CD14-positive monocyte (primary cell): ENCODE measurements at regions not wholly inside any gene's neighbourhood (a gene's known extent, or its start where the extent isn't known, plus 50 kb on each side); places are given as distances from the start of the nearest gene placed in this dataset.
A peak's percentile ranks its signal among the peaks of the same experiment; 100 is the strongest.

Experiments
- DNase-seq, 3 donors: peaks; one replicate each; pipeline ENCODE4 v3.0.0-alpha.2; 2011 to 2022
- H2AFZ ChIP-seq: 2 replicates; pipeline ENCODE4 v1.6.0; 2012; ENCODE audit warnings: mild to moderate bottlenecking, low read depth, low read length, inconsistent platforms; ENCODE audit not compliant: insufficient read depth, poor library complexity, severe bottlenecking
- H3K27ac ChIP-seq, 2 donors: 1 replicate in 1 of 2; 2 replicates in 1 of 2; pipeline ENCODE4 v1.5.1; 2012 to 2013; ENCODE audit warnings: low read length in 2 of 2, control low read depth in 1 of 2, inconsistent platforms in 1 of 2, low read depth in 1 of 2, mild to moderate bottlenecking in 1 of 2
- H3K27me3 ChIP-seq, 2 donors: one replicate each; pipeline versions ENCODE4 v1.6.0 to v1.6.1; 2011 to 2013; ENCODE audit warnings: low read length in 2 of 2; ENCODE audit not compliant: control insufficient read depth in 2 of 2, insufficient read depth in 2 of 2
- H3K36me3 ChIP-seq, 2 donors: replicated peaks in 1 of 2; 1 replicate in 1 of 2; 2 replicates in 1 of 2; pipeline versions ENCODE4 v1.5.1 to v1.6.1; 2012 to 2013; ENCODE audit warnings: low read length in 2 of 2, control low read depth in 1 of 2, inconsistent platforms in 1 of 2, mild to moderate bottlenecking in 1 of 2; ENCODE audit not compliant: insufficient read depth in 2 of 2, control insufficient read depth in 1 of 2
- H3K4me1 ChIP-seq, 2 donors: 1 replicate in 1 of 2; 2 replicates in 1 of 2; pipeline versions ENCODE4 v1.5.1 to v1.6.1; 2012 to 2013; ENCODE audit warnings: low read length in 2 of 2, control low read depth in 1 of 2, inconsistent platforms in 1 of 2, mild to moderate bottlenecking in 1 of 2, moderate library complexity in 1 of 2; ENCODE audit not compliant: insufficient read depth in 2 of 2, control insufficient read depth in 1 of 2
- H3K4me2 ChIP-seq: replicated peaks from 2 replicates; pipeline ENCODE3; 2012; ENCODE audit warnings: low read length, moderate library complexity, mild to moderate bottlenecking; ENCODE audit not compliant: poor library complexity, severe bottlenecking; ENCODE audit errors: extremely low read depth
- H3K4me3 ChIP-seq, 3 experiments: fragments of 200-600 bp in 1 of 3; sonication (generic) in 1 of 3; replicated peaks in 1 of 3; 1 replicate in 2 of 3; 2 replicates in 1 of 3; pipeline ENCODE4 v1.5.1; 2011 to 2013; ENCODE audit warnings: low read length in 3 of 3, mild to moderate bottlenecking in 3 of 3, control low read depth in 2 of 3, low read depth in 2 of 3, inconsistent platforms in 1 of 3, moderate library complexity in 1 of 3
- H3K79me2 ChIP-seq: 2 replicates; pipeline ENCODE4 v1.6.0; 2012; ENCODE audit warnings: mild to moderate bottlenecking, control low read depth, inconsistent platforms, low read length, moderate library complexity; ENCODE audit not compliant: insufficient read depth
- H3K9ac ChIP-seq: 2 replicates; pipeline ENCODE4 v1.6.0; 2017; ENCODE audit warnings: low read length, mild to moderate bottlenecking; ENCODE audit not compliant: insufficient read depth, poor library complexity, severe bottlenecking
- H3K9me3 ChIP-seq, 2 donors: replicated peaks in 1 of 2; 1 replicate in 1 of 2; 2 replicates in 1 of 2; pipeline versions ENCODE4 v1.5.1 to v1.6.1; 2012 to 2013; ENCODE audit warnings: low read length in 2 of 2, control low read depth in 1 of 2; ENCODE audit not compliant: control insufficient read depth in 1 of 2, insufficient read depth in 1 of 2
- H4K20me1 ChIP-seq: 2 replicates; pipeline ENCODE4 v1.6.0; 2012; ENCODE audit warnings: mild to moderate bottlenecking, low read length, control low read depth, moderate library complexity; ENCODE audit not compliant: insufficient read depth
- H3K27ac Mint-ChIP-seq, 7 donors: one replicate each; pipeline ENCODE4 v1.8.0; 2020; ENCODE audit warnings: mild to moderate bottlenecking in 7 of 7, mixed read lengths in 7 of 7, moderate library complexity in 6 of 7, inconsistent platforms in 2 of 7
- H3K27me3 Mint-ChIP-seq, 3 donors: one replicate each; pipeline ENCODE4 v1.8.0; 2021 to 2022; ENCODE audit warnings: low read depth in 3 of 3, mild to moderate bottlenecking in 3 of 3, mixed read lengths in 3 of 3, moderate library complexity in 3 of 3, inconsistent platforms in 1 of 3
- H3K36me3 Mint-ChIP-seq, 2 donors: one replicate each; pipeline ENCODE4 v1.8.0; 2020; ENCODE audit warnings: mixed read lengths in 2 of 2, inconsistent platforms in 1 of 2, mild to moderate bottlenecking in 1 of 2
- H3K4me1 Mint-ChIP-seq: one replicate; pipeline ENCODE4 v1.8.0; 2020; ENCODE audit warnings: mild to moderate bottlenecking, mixed read lengths
- H3K4me3 Mint-ChIP-seq, 2 donors: one replicate each; pipeline ENCODE4 v1.8.0; 2020; ENCODE audit warnings: mild to moderate bottlenecking in 2 of 2, mixed read lengths in 2 of 2, moderate library complexity in 1 of 2
- H3K9me3 Mint-ChIP-seq, 7 donors: one replicate each; pipeline ENCODE4 v1.8.0; 2020 to 2022; ENCODE audit warnings: mixed read lengths in 7 of 7, mild to moderate bottlenecking in 6 of 7, moderate library complexity in 6 of 7, inconsistent platforms in 2 of 7
- CTCF ChIP-seq: fragments of 200-600 bp; IDR thresholded peaks from one replicate; pipeline ENCODE4 v1.8.0; 2022; ENCODE audit warnings: antibody characterized with exemption, mild to moderate bottlenecking
- WGBS: methylation state at CpG from one replicate; pipeline ENCODE4 v1.1.5; 2013; ENCODE audit warnings: missing lambda C conversion rate; ENCODE audit not compliant: insufficient coverage; 5-methylcytosine and 5-hydroxymethylcytosine counted together
- intact Hi-C, 2 donors: fragments of 100-400 bp; cut with micrococcal nuclease; formaldehyde crosslinking; loops; one replicate each; pipeline versions ENCODE4 v1.15.0 to v1.15.1; 2023

- no peak overlapping the region for H2AFZ ChIP-seq
Measured at GRCh38 chr10:118868589-118868988, 113.8 kb upstream of the CACUL1 start.

GRCh38 chr10:118870467-118871243 lies 115.9 kb upstream of the CACUL1 start:
- H4K20me1 ChIP-seq = no peaks in the 10 kb centered on the region
- peak; percentile 54 to 75 (median 73) for DNase-seq
- H3K36me3 Mint-ChIP-seq = no peaks in the 10 kb centered on the region
- H3K4me1 Mint-ChIP-seq = peaks cover 36% of the 10 kb centered on the region
- 55% methylated on average over 2 of the region's 4 CpGs for WGBS
- H3K27ac Mint-ChIP-seq = peak overlapping the region; percentile 31 to 86 (median 79)
- H3K36me3 ChIP-seq = no peaks in the 10 kb centered on the region
- H3K27ac ChIP-seq = peak overlapping the region; percentile 1 to 63
- peak overlapping the region in 1 of 3 experiments; percentile 42 for H3K4me3 ChIP-seq
- no peak overlapping the region for H2AFZ ChIP-seq
- peaks cover 21 to 22% of the 10 kb centered on the region in 2 donors for H3K4me1 ChIP-seq
- intact Hi-C loops = no loop called here
- peak overlapping the region; percentile 59 for H3K4me2 ChIP-seq
- no peaks in the 10 kb centered on the region for H3K27me3 ChIP-seq
- peaks cover 3 to 4% (median 4%) of the 10 kb centered on the region in 3 donors for H3K27me3 Mint-ChIP-seq
- H3K9ac ChIP-seq = no peak overlapping the region
- H3K9me3 ChIP-seq = no peaks in the 10 kb centered on the region
- H3K79me2 ChIP-seq = no peaks in the 10 kb centered on the region
- peaks cover 0 to 2% (median 0%) of the 10 kb centered on the region in 7 donors for H3K9me3 Mint-ChIP-seq
- TF ChIP-seq CTCF = no peak
- H3K4me3 Mint-ChIP-seq = peak overlapping the region in 1 of 2 donors; percentile 76

More at GRCh38 chr10:118868589-118868988, 113.8 kb upstream of the CACUL1 start:
- Mint-ChIP-seq H3K27me3 (peaks cover 3 to 5% (median 5%) of the 10 kb centered on the region in 3 donors), H3K4me1 (peaks cover 32% of the 10 kb centered on the region), H3K9me3 (peaks cover 0 to 3% (median 1%) of the 10 kb centered on the region in 7 donors), H3K4me3 (no peak overlapping the region), H3K36me3 (no peaks in the 10 kb centered on the region), H3K27ac (no peak overlapping the region)
- 41% methylated on average over 3 of the region's 5 CpGs for WGBS
- Histone ChIP-seq H3K4me2 (no peak overlapping the region), H3K4me3 (no peak overlapping the region), H3K36me3 (no peaks in the 10 kb centered on the region), H3K27ac (no peak overlapping the region), H3K9me3 (no peaks in the 10 kb centered on the region), H4K20me1 (no peaks in the 10 kb centered on the region), H3K9ac (no peak overlapping the region), H3K79me2 (no peaks in the 10 kb centered on the region), H3K4me1 (peaks cover 21 to 22% of the 10 kb centered on the region in 2 donors), H3K27me3 (no peaks in the 10 kb centered on the region)
- no peak for TF ChIP-seq CTCF
- DNase-seq = peak in 1 of 3 donors; percentile 8
- intact Hi-C loops = no loop called here
